ENCODE measurements at regions not wholly inside any gene's neighbourhood (a gene's known extent, or its start where the extent isn't known, plus 50 kb on each side); places are given as distances from the start of the nearest gene placed in this dataset.

DNA sequence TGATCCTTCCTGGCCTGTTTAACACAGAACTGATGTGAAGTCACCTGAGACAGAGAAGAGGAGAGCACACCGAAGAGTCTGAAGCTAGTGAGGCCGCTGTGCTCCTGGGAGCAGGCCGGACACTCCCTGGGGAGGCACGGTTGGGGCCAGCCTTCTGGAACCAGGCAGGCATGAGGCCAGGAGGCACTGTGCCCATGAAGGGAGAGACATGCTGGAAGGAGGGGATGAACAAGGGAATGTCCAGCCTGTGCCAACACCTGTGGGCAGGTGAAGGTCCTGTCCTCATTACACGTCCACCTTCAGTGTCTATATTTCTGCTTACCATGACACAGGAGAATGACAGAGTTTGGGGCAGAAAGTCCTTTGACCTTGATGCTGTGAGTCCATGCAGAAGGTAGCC is 183.8 kb upstream of the S1PR3 start:
- intact Hi-C loops (cut with DNase I; ENCODE audit: low total_unique reads) (no loop called here), in situ Hi-C loops (cut with MboI; ENCODE audit: low pct_ligation_motif_present in 1 of 4, low pct_unique_long_range_greater_than_20kb in 1 of 4, low sequenced_read_pairs in 3 of 4) (no loop called here)
- no peak overlapping the region for H3K27ac ChIP-seq
- H3K27me3 ChIP-seq, result no peaks in the 10 kb centered on the region
- 87 to 96% methylated on average over 3 to 5 of the region's 5 CpGs for WGBS, 2 donors (ENCODE audit: low coverage in 1 of 2)
- no peaks in the 10 kb centered on the region for H3K9me3 ChIP-seq
- no peaks in the 10 kb centered on the region for H3K4me1 ChIP-seq
- no peak for DNase-seq
- no peak overlapping the region for H3K4me3 ChIP-seq
- no peaks in the 10 kb centered on the region for H3K36me3 ChIP-seq
- no peak for TF ChIP-seq POLR2A (IDR thresholded peaks at IDR 0.05)
- no peak for TF ChIP-seq EP300 (IDR thresholded peaks at IDR 0.05; ENCODE audit: low read depth)
- TF ChIP-seq POLR2AphosphoS5 (IDR thresholded peaks at IDR 0.05), result no peak
- TF ChIP-seq, protein P1, sequence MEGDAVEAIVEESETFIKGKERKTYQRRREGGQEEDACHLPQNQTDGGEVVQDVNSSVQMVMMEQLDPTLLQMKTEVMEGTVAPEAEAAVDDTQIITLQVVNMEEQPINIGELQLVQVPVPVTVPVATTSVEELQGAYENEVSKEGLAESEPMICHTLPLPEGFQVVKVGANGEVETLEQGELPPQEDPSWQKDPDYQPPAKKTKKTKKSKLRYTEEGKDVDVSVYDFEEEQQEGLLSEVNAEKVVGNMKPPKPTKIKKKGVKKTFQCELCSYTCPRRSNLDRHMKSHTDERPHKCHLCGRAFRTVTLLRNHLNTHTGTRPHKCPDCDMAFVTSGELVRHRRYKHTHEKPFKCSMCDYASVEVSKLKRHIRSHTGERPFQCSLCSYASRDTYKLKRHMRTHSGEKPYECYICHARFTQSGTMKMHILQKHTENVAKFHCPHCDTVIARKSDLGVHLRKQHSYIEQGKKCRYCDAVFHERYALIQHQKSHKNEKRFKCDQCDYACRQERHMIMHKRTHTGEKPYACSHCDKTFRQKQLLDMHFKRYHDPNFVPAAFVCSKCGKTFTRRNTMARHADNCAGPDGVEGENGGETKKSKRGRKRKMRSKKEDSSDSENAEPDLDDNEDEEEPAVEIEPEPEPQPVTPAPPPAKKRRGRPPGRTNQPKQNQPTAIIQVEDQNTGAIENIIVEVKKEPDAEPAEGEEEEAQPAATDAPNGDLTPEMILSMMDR (IDR thresholded peaks at IDR 0.05), result no peak

DNA sequence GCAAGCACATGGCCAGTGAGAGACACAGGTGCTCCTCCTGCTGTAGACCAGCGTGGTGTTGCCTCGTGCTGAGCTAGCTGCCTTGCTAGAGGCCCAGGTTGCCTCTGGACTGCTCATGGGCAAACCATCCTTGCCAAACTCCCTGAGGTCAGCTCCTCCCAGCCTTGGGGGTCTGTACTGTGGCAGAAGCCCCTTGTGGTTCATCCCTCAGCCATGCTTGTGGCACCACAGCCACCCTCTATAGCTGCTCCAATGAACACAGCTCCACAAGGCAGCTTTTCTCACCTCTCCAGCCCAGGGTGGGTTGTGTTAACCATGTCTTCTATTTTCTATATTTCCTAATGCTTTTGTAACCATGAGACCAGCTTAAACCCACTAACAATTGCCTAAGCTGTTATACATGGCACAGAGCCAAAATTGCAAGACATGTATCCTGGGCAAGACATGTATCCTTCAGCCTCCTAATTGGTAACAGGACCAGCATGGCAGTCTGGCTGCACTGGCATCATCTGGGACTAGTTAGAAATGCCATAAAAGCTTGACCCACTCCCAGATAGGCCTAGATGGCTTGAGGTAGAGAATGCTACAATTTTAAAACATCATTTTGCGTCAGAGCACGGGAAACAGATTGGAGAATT is 183.1 kb upstream of the S1PR3 start:
- no peaks in the 10 kb centered on the region for H3K4me1 ChIP-seq
- no peaks in the 10 kb centered on the region for H3K9me3 ChIP-seq
- no peaks in the 10 kb centered on the region for H3K36me3 ChIP-seq
- no peak for DNase-seq
- in situ Hi-C loops (cut with MboI; ENCODE audit: low pct_ligation_motif_present in 1 of 4, low pct_unique_long_range_greater_than_20kb in 1 of 4, low sequenced_read_pairs in 3 of 4) (no loop called here), intact Hi-C loops (cut with DNase I; ENCODE audit: low total_unique reads) (no loop called here)
- no peak overlapping the region for H3K27ac ChIP-seq
- H3K4me3 ChIP-seq, result no peak overlapping the region
- 90% methylated on average over 4 of the region's 4 CpGs; no CpG with 5 or more reads in 1 of the 2 donors for WGBS, 2 donors (ENCODE audit: low coverage in 1 of 2)
- TF ChIP-seq POLR2A (IDR thresholded peaks at IDR 0.05) (no peak), POLR2AphosphoS5 (IDR thresholded peaks at IDR 0.05) (no peak), EP300 (IDR thresholded peaks at IDR 0.05; ENCODE audit: low read depth) (no peak)
- TF ChIP-seq, protein P1 (IDR thresholded peaks at IDR 0.05), result no peak
- no peaks in the 10 kb centered on the region for H3K27me3 ChIP-seq

DNA sequence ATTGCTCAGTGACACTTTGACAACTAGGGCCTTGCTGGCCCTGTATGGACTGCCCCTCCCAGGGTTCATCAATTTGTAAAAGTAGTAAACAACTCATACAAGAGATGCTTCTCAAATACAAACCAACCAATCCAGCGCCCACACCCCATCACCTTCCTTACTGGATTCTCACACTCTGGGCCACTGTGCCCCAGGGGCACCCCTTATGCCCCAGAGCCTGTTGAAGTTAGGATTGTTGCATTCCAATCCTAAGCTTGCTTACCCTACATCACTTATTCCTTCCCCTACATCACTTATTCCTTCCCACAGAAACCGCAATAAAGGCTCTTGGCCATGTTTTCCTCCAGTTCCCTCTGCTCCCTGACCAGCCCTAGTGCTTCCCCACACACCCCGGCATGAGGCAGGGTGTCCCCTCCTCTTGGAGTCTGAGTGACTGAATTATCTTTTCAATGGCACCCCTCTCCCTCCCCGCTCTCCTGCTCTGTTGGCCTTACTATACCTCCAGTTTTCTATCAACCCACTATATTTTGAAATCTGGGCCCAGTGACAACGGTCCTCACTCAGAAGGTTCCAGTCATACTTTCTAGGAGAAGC is 182.4 kb upstream of the S1PR3 start:
- H3K9me3 ChIP-seq, result no peaks in the 10 kb centered on the region
- DNase-seq, result no peak
- no peak overlapping the region for H3K4me3 ChIP-seq
- no peak overlapping the region for H3K27ac ChIP-seq
- no peaks in the 10 kb centered on the region for H3K36me3 ChIP-seq
- 65 to 91% methylated on average over 4 to 5 of the region's 5 CpGs for WGBS, 2 donors (ENCODE audit: low coverage in 1 of 2)
- no peaks in the 10 kb centered on the region for H3K27me3 ChIP-seq
- no peaks in the 10 kb centered on the region for H3K4me1 ChIP-seq
- TF ChIP-seq EP300 (IDR thresholded peaks at IDR 0.05; ENCODE audit: low read depth) (no peak), POLR2A (IDR thresholded peaks at IDR 0.05) (no peak), POLR2AphosphoS5 (IDR thresholded peaks at IDR 0.05) (no peak)
- TF ChIP-seq, protein P1 (IDR thresholded peaks at IDR 0.05), result no peak
- intact Hi-C loops (cut with DNase I; ENCODE audit: low total_unique reads) (no loop called here), in situ Hi-C loops (cut with MboI; ENCODE audit: low pct_ligation_motif_present in 1 of 4, low pct_unique_long_range_greater_than_20kb in 1 of 4, low sequenced_read_pairs in 3 of 4) (no loop called here)

DNA sequence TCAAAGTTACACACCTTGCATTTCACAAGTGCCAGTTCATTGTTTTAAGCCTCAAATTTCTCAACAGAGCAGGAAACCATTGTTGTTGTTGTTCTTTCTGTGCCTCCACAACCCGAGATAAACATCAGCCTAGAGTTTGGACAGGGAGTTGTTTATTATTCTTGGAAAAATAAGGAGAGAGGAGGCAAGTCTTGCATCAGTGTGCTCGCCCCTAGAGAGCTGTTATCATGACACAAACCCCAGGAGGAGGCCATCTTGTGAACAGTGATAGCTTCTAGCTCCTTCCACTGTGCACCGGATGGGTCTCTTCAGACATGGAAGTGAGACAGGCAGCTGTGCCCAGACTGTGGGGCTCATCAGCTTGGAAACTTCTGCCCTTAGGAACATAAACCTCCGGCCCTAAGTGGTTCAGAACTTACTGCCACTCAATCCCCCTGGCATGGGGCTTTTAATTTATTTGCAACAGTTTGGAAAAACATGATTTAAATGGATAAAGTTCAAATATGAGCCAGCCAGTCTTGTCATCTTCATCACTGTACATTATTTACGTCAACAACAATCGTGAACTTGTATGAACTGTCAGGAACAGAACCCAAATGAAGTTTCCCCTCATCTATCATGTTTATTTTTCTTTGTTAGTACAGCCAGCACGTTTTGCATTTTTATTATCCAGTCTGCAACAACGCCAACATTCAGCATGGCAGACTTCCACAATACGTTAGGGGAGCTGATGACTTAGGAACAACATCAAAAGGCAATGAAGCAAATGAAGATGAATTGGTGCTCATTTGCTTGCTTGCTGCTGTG is 181.7 kb upstream of the S1PR3 start:
- H3K27me3 ChIP-seq, result no peaks in the 10 kb centered on the region
- WGBS, 2 donors (ENCODE audit: low coverage in 1 of 2), result 43 to 45% methylated on average over 6 to 9 of the region's 9 CpGs
- in situ Hi-C loops (cut with MboI; ENCODE audit: low pct_ligation_motif_present in 1 of 4, low pct_unique_long_range_greater_than_20kb in 1 of 4, low sequenced_read_pairs in 3 of 4), result no loop called here
- H3K4me1 ChIP-seq, result no peaks in the 10 kb centered on the region
- no peak overlapping the region for H3K27ac ChIP-seq
- intact Hi-C loops (cut with DNase I; ENCODE audit: low total_unique reads), result no loop called here
- TF ChIP-seq, protein P1 (IDR thresholded peaks at IDR 0.05), result no peak
- TF ChIP-seq POLR2AphosphoS5 (IDR thresholded peaks at IDR 0.05) (no peak), EP300 (IDR thresholded peaks at IDR 0.05; ENCODE audit: low read depth) (no peak), POLR2A (IDR thresholded peaks at IDR 0.05) (no peak)
- no peaks in the 10 kb centered on the region for H3K9me3 ChIP-seq
- DNase-seq, result no peak
- H3K36me3 ChIP-seq, result no peaks in the 10 kb centered on the region
- H3K4me3 ChIP-seq, result no peak overlapping the region

All from transverse colon (tissue), 4 donors.